ENCODE measurements at regions not wholly inside any gene's neighbourhood (a gene's known extent, or its start where the extent isn't known, plus 50 kb on each side); places are given as distances from the start of the nearest gene placed in this dataset.

DNA sequence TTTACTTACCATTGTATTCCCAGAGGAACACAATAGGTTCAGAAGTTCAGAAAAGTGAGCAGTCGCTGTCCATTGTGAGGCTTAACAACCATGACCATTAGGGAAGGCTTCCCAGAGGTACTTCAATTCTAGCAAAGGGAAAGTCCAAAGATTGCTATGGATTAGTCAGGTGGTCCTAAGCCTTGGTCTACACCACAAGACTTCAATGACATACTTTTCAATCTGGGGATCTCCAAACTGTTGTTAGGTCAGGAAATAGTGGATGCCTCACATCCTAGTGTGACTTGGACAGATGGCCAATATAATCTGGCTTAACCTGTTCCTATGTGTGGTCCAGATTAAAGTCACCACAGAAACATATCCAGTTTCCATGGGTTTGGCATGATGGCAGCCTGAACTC is 118.0 kb downstream of the SPCS3 start:
- TF ChIP-seq, protein P1, sequence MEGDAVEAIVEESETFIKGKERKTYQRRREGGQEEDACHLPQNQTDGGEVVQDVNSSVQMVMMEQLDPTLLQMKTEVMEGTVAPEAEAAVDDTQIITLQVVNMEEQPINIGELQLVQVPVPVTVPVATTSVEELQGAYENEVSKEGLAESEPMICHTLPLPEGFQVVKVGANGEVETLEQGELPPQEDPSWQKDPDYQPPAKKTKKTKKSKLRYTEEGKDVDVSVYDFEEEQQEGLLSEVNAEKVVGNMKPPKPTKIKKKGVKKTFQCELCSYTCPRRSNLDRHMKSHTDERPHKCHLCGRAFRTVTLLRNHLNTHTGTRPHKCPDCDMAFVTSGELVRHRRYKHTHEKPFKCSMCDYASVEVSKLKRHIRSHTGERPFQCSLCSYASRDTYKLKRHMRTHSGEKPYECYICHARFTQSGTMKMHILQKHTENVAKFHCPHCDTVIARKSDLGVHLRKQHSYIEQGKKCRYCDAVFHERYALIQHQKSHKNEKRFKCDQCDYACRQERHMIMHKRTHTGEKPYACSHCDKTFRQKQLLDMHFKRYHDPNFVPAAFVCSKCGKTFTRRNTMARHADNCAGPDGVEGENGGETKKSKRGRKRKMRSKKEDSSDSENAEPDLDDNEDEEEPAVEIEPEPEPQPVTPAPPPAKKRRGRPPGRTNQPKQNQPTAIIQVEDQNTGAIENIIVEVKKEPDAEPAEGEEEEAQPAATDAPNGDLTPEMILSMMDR (IDR thresholded peaks at IDR 0.05) = no peak
- no peak for TF ChIP-seq POLR2AphosphoS5 (IDR thresholded peaks at IDR 0.05)
- TF ChIP-seq POLR2A (IDR thresholded peaks at IDR 0.05) = no peak
